Breast epithelium (tissue), 3 donors: ENCODE measurements at regions not wholly inside any gene's neighbourhood (a gene's known extent, or its start where the extent isn't known, plus 50 kb on each side); places are given as distances from the start of the nearest gene placed in this dataset.
"Not testable (repeated sequence)": the region's sequence is repeated elsewhere in the genome, so short reads cannot be mapped to it uniquely, and the experiment has no call there.

Experiments used
- CTCF ChIP-seq, 3 donors: fragments of 450-650 bp; IDR thresholded peaks; one replicate each; pipeline ENCODE4 v1.5.1; 2016 to 2017; ENCODE audit warnings: antibody characterized with exemption in 3 of 3, mild to moderate bottlenecking in 3 of 3, moderate library complexity in 3 of 3
- POLR2A ChIP-seq: fragments of 450-650 bp; IDR thresholded peaks from one replicate; pipeline ENCODE4 v1.6.1; 2016; ENCODE audit warnings: antibody characterized with exemption, mild to moderate bottlenecking, moderate library complexity
- POLR2AphosphoS5 ChIP-seq, 3 donors: sonication (generic); formaldehyde crosslinking; IDR thresholded peaks; one replicate each; pipeline ENCODE4 v1.6.1; 2017; ENCODE audit warnings: antibody characterized with exemption in 3 of 3

- not testable (repeated sequence) for TF ChIP-seq CTCF (IDR thresholded peaks at IDR 0.05); POLR2A; POLR2AphosphoS5 (IDR thresholded peaks at IDR 0.05)
Measured at GRCh38 chr4:135447598-135447997, 1246.0 kb upstream of the PABPC4L start.
